ENCODE measurements at regions not wholly inside any gene's neighbourhood (a gene's known extent, or its start where the extent isn't known, plus 50 kb on each side); places are given as distances from the start of the nearest gene placed in this dataset.

- no peak for TF ChIP-seq EZH2 (IDR thresholded peaks at IDR 0.05; ENCODE audit: borderline replicate concordance)
- no peak for TF ChIP-seq CTCF (IDR thresholded peaks at IDR 0.05; ENCODE audit: poor library complexity)
These were observed 305.7 kb downstream of the PDHA2 start for GRCh38 chr4:96145601-96146000.
